T-helper 1 cell treated with Interleukin-12 subunit alpha and Interleukin-12 subunit beta and Interleukin-4 antibody, amounts not matched to agents 30 ng/mL and 1 ng/mL, for 36 hours (primary cell): ENCODE measurements at regions not wholly inside any gene's neighbourhood (a gene's known extent, or its start where the extent isn't known, plus 50 kb on each side); places are given as distances from the start of the nearest gene placed in this dataset.

Experiments
- intact Hi-C: fragments of 100-400 bp; cut with micrococcal nuclease; formaldehyde crosslinking; loops from one replicate; pipeline ENCODE4 v1.15.1; 2024

- intact Hi-C loops, result no loop called here
These were observed 241.7 kb upstream of the SUCLG2 start for GRCh38 chr3:67896130-67896529.

GRCh38 chr3:67894510-67894909 lies 240.1 kb upstream of the SUCLG2 start:
- intact Hi-C loops, result no loop called here

DNA sequence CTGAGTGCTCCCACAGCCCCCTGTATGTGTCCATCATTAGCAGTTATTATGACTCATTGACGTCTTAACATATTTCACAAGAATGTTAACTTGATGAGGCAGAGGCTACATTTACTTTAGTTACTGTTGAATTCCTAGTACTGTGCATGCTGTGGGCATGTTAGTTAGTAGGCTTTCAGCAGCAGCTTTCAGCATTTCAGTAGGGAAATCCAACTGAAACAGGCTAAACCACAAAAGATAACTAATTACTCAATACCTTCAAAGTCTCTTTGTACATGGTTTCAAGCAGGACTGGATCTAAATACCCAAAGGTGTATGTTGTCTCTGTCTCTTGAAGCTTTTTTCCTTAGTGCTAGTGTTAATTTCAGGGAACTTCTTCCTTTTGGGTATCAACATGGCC lies 229.9 kb upstream of the SUCLG2 start:
- intact Hi-C loops, result no loop called here

GRCh38 chr3:67883766-67884165 lies 229.4 kb upstream of the SUCLG2 start:
- intact Hi-C loops, result no loop called here

DNA sequence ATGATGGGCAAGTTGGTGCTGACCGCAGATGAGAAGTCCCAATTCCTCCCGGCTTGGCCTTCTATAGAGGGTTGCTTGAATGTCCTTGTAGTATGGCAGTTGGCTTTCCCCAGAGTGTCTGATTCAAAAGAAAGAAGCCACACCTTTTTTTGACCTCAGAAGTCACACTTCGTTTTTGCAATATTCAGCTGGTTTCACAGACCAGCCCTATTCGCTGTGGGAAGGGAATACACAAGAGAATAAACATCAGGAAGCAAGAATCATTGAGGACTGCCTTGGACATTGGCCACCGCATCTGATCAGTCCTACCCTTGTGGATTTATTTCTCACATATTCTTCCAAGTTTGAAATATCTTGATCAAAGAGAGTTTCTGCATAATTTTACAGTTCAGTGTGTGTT lies 228.6 kb upstream of the SUCLG2 start:
- intact Hi-C loops, result no loop called here

DNA sequence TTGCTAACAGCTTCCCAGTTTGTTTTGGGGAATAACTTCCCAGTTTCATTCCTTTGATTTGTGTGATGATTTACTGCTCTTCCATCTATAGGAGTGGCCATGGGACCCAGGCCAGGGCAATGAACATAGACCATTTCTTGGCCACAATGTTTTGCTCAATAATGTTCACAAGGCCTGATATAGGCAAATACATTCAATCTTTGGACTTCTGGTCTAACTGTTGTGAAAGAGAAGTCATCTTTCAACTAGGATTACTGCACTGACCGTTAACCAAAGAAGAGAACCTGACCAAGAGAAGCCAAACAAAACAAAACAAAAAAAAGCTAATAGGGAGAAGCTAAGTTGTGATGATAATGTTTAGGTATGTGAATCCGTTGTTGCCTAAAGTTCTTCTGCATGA lies 221.8 kb upstream of the SUCLG2 start:
- intact Hi-C loops, result no loop called here

GRCh38 chr3:67875858-67876257 lies 221.4 kb upstream of the SUCLG2 start:
- intact Hi-C loops, result no loop called here

- intact Hi-C loops, result no loop called here
These were observed 220.9 kb upstream of the SUCLG2 start for GRCh38 chr3:67875338-67875737.

GRCh38 chr3:67870477-67870876 lies 216.1 kb upstream of the SUCLG2 start:
- intact Hi-C loops, result no loop called here

- intact Hi-C loops, result no loop called here
These were observed 212.2 kb upstream of the SUCLG2 start for GRCh38 chr3:67866571-67866970.

- intact Hi-C loops, result no loop called here
These were observed 210.3 kb upstream of the SUCLG2 start for GRCh38 chr3:67864587-67865183.

DNA sequence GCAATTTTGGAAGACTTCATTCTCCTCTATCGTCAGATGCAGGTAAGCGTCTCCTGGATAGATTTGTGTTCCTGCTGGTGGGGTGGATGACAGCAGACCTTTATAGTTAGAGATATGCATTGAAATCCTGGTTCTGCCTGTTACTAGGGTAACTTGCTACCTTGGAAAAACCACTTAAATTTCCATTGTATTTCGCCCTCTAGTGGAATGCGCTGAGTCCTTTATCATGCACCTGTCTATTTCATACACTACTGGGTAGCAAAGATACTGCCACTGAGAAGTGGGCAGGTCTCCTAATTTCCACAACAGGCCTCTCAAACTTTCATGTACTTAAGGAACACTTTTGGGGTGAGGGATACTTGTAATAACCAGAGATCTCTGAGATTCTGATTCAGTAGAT lies 209.5 kb upstream of the SUCLG2 start:
- intact Hi-C loops, result no loop called here

DNA sequence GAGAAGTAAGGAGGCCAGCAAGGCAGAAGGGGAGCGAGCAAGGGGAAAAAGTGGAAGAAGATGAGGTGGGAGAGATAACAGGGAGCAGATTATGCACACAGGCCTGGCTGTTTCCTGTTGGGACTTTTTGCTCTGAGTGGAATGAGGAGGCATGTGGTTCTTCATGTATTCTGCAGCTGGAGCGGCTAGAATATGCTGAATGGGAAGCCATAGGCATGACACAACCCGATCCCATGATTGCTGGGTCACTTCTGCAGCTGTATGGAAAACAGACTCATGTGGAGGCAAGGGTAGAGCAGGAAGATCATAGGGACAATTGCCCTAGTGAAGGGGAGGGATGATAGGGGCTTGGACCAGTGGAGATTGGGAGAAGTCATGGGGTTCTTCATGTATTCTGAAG lies 206.0 kb upstream of the SUCLG2 start:
- intact Hi-C loops, result no loop called here

GRCh38 chr3:67858492-67858891 lies 204.1 kb upstream of the SUCLG2 start:
- intact Hi-C loops, result no loop called here

DNA sequence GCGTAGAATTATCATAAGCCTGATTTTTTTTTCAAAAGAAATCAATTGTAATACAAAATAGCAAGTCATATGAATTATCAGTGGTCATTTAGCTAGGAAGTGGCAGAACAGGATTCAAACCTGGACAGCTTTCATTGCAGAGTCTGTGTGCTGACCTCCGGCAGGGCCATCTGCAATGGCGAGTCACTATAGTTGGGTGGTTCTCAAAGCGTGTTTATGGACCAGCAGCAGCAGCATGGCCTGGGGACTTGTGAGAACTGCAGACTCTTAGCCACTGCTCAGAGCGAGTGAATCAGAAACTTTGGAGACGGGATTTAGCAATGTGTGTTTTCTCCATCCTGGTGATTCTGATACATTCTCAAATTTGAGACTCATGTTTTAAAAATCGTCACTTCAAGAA lies 202.3 kb upstream of the SUCLG2 start:
- intact Hi-C loops, result no loop called here

DNA sequence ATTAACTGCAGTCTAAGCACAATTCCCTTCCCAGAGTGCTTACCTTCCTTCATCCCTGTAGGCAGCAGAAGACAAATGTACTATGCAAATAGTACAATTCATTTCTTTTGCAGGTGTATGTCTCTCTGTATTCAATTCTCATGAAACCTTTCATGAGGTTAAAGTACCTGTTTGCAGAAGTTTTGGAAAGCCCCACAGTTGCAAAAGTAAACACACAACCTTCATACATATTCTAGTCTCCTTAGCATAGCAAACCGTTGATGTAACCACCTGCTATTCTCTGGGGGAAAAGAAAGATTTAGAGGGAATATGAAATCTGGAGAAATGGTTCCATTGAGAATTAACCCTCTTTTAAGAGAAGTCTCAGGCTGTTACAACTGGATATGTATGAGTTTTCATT lies 200.3 kb upstream of the SUCLG2 start:
- intact Hi-C loops, result no loop called here

- intact Hi-C loops, result no loop called here
These were observed 199.1 kb upstream of the SUCLG2 start for GRCh38 chr3:67853520-67853919.

DNA sequence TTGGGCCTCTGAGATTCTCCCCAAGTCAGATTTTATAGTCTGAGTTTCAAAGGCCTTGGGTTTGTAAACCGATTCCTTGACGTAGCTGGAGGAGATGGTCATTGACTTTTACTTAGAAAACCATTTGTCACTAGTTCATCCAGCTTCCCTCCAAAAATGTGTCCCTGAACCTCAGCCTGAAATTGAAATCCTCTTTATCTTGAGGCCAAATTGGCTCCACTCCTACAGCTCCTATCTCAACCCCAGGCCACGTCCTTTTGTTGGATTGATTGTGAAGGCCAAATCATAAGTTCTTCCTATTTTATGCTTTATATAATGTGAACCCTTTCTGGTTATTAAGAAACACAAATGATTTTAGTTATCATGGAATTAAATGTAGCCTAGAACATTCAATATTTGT lies 193.9 kb upstream of the SUCLG2 start:
- intact Hi-C loops, result no loop called here

- intact Hi-C loops, result no loop called here
These were observed 191.8 kb upstream of the SUCLG2 start for GRCh38 chr3:67846166-67846565.

DNA sequence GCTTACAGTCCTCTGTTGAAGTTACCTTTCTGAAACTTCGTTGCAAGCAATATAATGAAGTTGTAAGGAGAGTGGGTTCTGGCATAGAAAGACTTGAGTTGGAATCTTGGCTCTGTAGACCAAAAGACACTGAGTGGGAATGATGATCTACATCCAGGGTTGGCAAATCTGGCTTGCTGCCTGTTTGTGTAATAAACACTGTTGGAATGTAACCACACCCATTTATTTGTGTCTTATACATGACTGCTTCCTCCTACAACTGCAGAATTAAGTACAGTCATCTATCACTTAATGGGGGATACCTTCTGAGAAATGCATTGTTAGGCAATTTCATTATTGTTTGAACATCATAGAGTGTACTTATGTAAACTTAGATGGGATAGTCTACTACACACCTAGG lies 178.4 kb upstream of the SUCLG2 start:
- intact Hi-C loops, result no loop called here

DNA sequence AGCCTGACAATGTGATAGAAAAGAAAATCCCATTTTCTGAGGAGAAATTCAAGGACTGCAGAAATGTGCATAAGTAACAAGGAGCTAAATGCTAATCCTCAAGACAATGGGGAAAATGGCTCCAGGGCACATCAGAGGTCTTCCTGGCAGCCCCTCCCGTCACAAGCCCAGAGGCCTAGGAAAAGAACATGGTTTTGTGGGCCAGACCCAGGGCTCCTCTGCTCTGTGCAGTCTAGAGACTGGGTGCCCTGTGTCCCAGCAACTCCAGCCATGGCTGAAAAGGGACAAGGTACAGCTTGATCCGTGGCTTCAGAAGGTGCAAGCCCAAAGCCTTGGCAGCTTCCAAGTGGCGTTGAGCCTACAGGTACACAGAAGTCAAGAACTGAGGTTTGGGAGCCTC lies 176.8 kb upstream of the SUCLG2 start:
- intact Hi-C loops, result no loop called here

- intact Hi-C loops, result no loop called here
These were observed 174.1 kb upstream of the SUCLG2 start for GRCh38 chr3:67828486-67829010.

DNA sequence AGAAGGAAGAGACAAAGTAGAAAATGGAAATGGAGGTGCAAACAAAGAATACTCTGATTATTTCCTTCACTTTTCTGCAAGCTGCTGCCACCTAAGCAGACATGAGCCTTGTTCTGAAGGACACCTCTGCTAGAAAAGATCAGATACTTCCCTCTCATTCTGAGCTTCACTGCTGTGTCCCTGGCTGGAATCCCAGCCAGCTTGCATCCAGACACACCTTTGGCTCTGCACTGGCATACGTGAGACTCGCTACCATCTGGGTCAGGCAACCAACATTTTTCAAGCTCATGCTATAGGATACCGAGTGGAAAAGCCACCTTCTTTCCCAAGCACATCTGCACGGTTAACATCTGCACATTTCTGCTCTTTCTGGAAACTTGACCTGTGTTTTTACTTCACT lies 166.7 kb upstream of the SUCLG2 start:
- intact Hi-C loops, result no loop called here

DNA sequence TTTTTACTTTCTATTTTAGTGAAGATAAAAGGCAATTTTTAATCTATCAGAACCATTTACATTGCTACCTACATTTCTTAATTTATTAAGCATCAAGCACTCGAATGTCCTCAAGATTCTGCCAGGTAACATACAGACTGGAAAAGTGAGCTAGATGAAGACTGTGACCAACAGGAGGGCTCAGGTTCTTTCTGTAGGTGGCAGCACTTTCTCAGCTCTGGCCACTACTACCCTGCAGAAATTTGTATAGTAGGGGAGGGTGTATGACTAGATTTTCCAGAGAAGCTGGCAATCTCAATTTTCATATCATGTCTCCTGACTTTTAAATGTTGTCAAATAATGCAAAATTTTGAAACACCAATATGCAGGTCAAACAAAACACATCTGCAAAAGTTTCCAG lies 165.0 kb upstream of the SUCLG2 start:
- intact Hi-C loops, result loop anchor here (1.0 to 5.0 kb wide), 3 partner anchors 438 to 1073 kb away; no protein-coding TSS in a partner anchor
